ENCODE measurements at regions not wholly inside any gene's neighbourhood (a gene's known extent, or its start where the extent isn't known, plus 50 kb on each side); places are given as distances from the start of the nearest gene placed in this dataset.

GRCh38 chr3:64387688-64388087 lies 162.4 kb upstream of the PRICKLE2 start:
- no peak for TF ChIP-seq CTCF (IDR thresholded peaks at IDR 0.05)
- no peak for TF ChIP-seq POLR2A (IDR thresholded peaks at IDR 0.05)
